Breast epithelium (tissue), 4 donors: ENCODE measurements at regions not wholly inside any gene's neighbourhood (a gene's known extent, or its start where the extent isn't known, plus 50 kb on each side); places are given as distances from the start of the nearest gene placed in this dataset.
A peak's percentile ranks its signal among the peaks of the same experiment; 100 is the strongest.
"Not testable (repeated sequence)": the region's sequence is repeated elsewhere in the genome, so short reads cannot be mapped to it uniquely, and the experiment has no call there.

Experiments used
- DNase-seq, 2 donors: peaks; one replicate each; pipeline ENCODE4 v3.0.0-alpha.2; 2019; ENCODE audit warnings: low spot score in 2 of 2
- H3K27ac ChIP-seq, 2 donors: fragments of 200-600 bp; sonication (generic) in 1 of 2; one replicate each; pipeline ENCODE4 v1.5.1; 2016 to 2019; ENCODE audit warnings: mild to moderate bottlenecking in 1 of 2
- H3K27me3 ChIP-seq, 2 donors: fragments of 200-600 bp; sonication (generic) in 1 of 2; one replicate each; pipeline versions ENCODE4 v1.5.1 to v1.6.0; 2017 to 2019; ENCODE audit warnings: control low read depth in 1 of 2, mild to moderate bottlenecking in 1 of 2
- H3K36me3 ChIP-seq: fragments of 200-600 bp; one replicate; pipeline ENCODE4 v1.5.1; 2019
- H3K4me1 ChIP-seq, 2 donors: fragments of 200-600 bp; sonication (generic); one replicate each; pipeline ENCODE4 v1.5.1; 2016 to 2019; ENCODE audit warnings: control low read depth in 1 of 2
- H3K4me3 ChIP-seq, 3 donors: fragments of 200-600 bp; sonication (generic); 1 replicate in 2 of 3; 2 replicates in 1 of 3; pipeline ENCODE4 v1.5.1; 2016 to 2019; ENCODE audit warnings: mild to moderate bottlenecking in 3 of 3, moderate library complexity in 2 of 3
- H3K9me3 ChIP-seq, 2 donors: fragments of 200-600 bp; sonication (generic) in 1 of 2; one replicate each; pipeline ENCODE4 v1.5.1; 2016 to 2019; ENCODE audit warnings: control low read depth in 1 of 2
- POLR2A ChIP-seq: fragments of 450-650 bp; IDR thresholded peaks from one replicate; pipeline ENCODE4 v1.6.1; 2016; ENCODE audit warnings: antibody characterized with exemption, mild to moderate bottlenecking, moderate library complexity
- POLR2AphosphoS5 ChIP-seq, 3 donors: sonication (generic); formaldehyde crosslinking; IDR thresholded peaks; one replicate each; pipeline ENCODE4 v1.6.1; 2017; ENCODE audit warnings: antibody characterized with exemption in 3 of 3
- intact Hi-C: fragments of 100-400 bp; cut with DNase I; formaldehyde crosslinking; loops from one replicate; pipeline ENCODE4 v1.15.1; 2023; ENCODE audit warnings: low total_unique reads
- TF ChIP-seq, protein P1 (sequence below), 3 donors: fragments of 450-650 bp; IDR thresholded peaks; one replicate each; pipeline ENCODE4 v1.5.1; 2016 to 2017; ENCODE audit warnings: antibody characterized with exemption in 3 of 3, mild to moderate bottlenecking in 3 of 3, moderate library complexity in 3 of 3

DNA sequence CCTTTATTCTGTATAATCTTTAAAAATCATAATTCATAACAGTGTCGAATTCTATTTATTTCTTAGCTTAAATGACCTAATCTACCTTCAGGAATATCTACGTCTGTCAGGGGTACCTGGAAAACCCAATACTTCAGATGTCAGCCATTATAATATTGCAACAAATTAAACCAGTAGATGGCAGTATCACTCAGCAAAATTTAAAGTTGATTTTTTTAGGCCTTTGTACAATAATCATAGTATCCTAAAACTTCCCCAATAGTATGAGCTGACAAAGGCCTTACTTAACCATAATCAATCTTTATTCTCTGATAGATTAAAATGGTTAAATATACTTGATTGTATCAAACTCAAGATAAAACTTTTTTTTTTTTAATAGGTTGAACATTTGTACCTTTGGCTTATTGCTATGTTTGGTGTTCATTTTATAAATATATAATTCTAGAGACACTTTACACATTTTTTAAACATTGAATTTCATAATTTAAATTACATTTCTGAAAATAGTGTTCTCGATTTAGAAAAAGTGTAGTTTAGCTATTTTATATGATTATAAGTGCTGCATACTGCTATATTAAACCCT lies 830.2 kb upstream of the SPRY2 start:
- H3K27me3 ChIP-seq: no peaks in the 10 kb centered on the region
- TF ChIP-seq POLR2A (no peak), POLR2AphosphoS5 (IDR thresholded peaks at IDR 0.05) (no peak)
- TF ChIP-seq, protein P1, sequence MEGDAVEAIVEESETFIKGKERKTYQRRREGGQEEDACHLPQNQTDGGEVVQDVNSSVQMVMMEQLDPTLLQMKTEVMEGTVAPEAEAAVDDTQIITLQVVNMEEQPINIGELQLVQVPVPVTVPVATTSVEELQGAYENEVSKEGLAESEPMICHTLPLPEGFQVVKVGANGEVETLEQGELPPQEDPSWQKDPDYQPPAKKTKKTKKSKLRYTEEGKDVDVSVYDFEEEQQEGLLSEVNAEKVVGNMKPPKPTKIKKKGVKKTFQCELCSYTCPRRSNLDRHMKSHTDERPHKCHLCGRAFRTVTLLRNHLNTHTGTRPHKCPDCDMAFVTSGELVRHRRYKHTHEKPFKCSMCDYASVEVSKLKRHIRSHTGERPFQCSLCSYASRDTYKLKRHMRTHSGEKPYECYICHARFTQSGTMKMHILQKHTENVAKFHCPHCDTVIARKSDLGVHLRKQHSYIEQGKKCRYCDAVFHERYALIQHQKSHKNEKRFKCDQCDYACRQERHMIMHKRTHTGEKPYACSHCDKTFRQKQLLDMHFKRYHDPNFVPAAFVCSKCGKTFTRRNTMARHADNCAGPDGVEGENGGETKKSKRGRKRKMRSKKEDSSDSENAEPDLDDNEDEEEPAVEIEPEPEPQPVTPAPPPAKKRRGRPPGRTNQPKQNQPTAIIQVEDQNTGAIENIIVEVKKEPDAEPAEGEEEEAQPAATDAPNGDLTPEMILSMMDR (IDR thresholded peaks at IDR 0.05): peak in 2 of 3 donors; percentile 39 to 49
- no peak for DNase-seq
- H3K9me3 ChIP-seq: no peaks in the 10 kb centered on the region
- no peak overlapping the region for H3K4me3 ChIP-seq
- no peaks in the 10 kb centered on the region for H3K4me1 ChIP-seq
- H3K36me3 ChIP-seq: no peaks in the 10 kb centered on the region
- H3K27ac ChIP-seq: no peak overlapping the region
- intact Hi-C loops: no loop called here

- intact Hi-C loops, H3K36me3 ChIP-seq, H3K4me1 ChIP-seq, H3K27me3 ChIP-seq, H3K9me3 ChIP-seq, H3K27ac ChIP-seq, DNase-seq, H3K4me3 ChIP-seq: not testable (repeated sequence)
These were observed 822.9 kb upstream of the SPRY2 start for GRCh38 chr13:81163823-81164222.

GRCh38 chr13:81153478-81153877 lies 812.6 kb upstream of the SPRY2 start:
- intact Hi-C loops: no loop called here
- H3K27ac ChIP-seq: no peak overlapping the region
- DNase-seq: no peak
- no peak overlapping the region for H3K4me3 ChIP-seq
- no peaks in the 10 kb centered on the region for H3K4me1 ChIP-seq
- TF ChIP-seq POLR2A: no peak
- TF ChIP-seq, protein P1 (IDR thresholded peaks at IDR 0.05): no peak
- no peaks in the 10 kb centered on the region for H3K9me3 ChIP-seq
- H3K36me3 ChIP-seq: no peaks in the 10 kb centered on the region
- no peaks in the 10 kb centered on the region for H3K27me3 ChIP-seq

GRCh38 chr13:81148822-81149221 lies 807.9 kb upstream of the SPRY2 start:
- no peak for TF ChIP-seq POLR2A
- Histone ChIP-seq H3K4me1 (no peaks in the 10 kb centered on the region), H3K4me3 (no peak overlapping the region), H3K36me3 (no peaks in the 10 kb centered on the region), H3K9me3 (no peaks in the 10 kb centered on the region), H3K27ac (no peak overlapping the region), H3K27me3 (no peaks in the 10 kb centered on the region)
- no peak for DNase-seq
- intact Hi-C loops: no loop called here

- H3K9me3 ChIP-seq, intact Hi-C loops, H3K4me3 ChIP-seq, DNase-seq, H3K4me1 ChIP-seq, H3K27me3 ChIP-seq, H3K27ac ChIP-seq, H3K36me3 ChIP-seq: not testable (repeated sequence)
These were observed 805.6 kb upstream of the SPRY2 start for GRCh38 chr13:81146576-81146975.

DNA sequence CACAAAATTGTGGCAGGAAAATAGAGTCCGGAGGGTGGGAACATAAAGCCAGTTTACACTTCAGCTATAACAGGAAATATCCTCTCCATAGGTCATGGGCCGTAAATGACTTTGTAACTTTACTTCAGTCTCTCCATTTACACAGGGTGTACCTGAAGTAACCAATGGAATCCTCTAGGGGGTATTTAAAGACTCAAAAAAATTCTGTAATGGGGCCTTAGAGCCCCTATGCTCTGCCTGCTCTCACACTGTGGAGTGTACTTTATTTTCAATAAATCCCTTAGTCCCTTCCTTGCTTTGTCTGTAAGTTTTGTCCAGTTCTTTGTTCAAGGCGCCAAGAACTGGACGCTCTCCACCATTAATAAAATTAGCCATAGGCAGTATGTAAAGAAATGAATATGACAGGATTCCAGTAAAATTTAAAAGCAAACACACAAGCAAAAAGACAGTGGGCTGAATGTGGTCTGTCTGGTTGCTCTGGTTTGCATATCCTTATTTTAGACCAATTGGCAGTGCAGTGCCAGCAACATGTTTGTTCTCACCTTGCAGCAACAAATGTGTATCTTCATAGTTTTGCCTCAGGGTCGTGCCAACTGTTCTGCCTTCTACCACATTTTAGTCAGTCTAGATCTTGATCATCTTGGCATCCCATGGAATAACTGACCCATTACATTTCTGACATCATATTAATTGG lies 801.5 kb upstream of the SPRY2 start:
- no peaks in the 10 kb centered on the region for H3K9me3 ChIP-seq
- TF ChIP-seq, protein P1 (IDR thresholded peaks at IDR 0.05): no peak
- TF ChIP-seq POLR2A: no peak
- no peak for TF ChIP-seq POLR2AphosphoS5 (IDR thresholded peaks at IDR 0.05)
- no peaks in the 10 kb centered on the region for H3K36me3 ChIP-seq
- no peak overlapping the region for H3K27ac ChIP-seq
- intact Hi-C loops: no loop called here
- no peak for DNase-seq
- no peaks in the 10 kb centered on the region for H3K27me3 ChIP-seq
- H3K4me1 ChIP-seq: no peaks in the 10 kb centered on the region
- no peak overlapping the region for H3K4me3 ChIP-seq
